ENCODE measurements at regions not wholly inside any gene's neighbourhood (a gene's known extent, or its start where the extent isn't known, plus 50 kb on each side); places are given as distances from the start of the nearest gene placed in this dataset.

DNA sequence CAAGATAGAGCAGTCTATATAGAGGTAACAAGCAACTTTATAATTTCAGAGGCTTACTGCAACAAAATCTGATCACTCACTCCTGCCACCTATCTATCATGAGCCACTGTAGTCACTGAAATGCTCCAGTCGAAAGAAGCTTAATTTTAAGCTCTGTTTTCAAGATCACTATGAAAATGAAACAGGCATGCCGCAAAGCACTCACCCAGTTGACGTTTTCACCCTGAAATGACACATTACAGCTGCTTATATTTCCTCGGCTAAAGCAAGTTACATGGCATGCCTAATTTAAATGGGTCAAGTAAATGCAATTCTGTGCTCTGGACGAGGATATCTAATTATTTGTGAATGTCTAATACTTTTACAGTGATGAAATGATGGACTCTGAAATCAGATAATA lies 616.3 kb downstream of the FAM181B start:
- Histone ChIP-seq H3K27me3 (no peaks in the 10 kb centered on the region), H3K36me3 (no peaks in the 10 kb centered on the region), H3K4me1 (no peaks in the 10 kb centered on the region), H3K4me3 (no peak overlapping the region), H3K27ac (no peak overlapping the region), H3K9me3 (no peaks in the 10 kb centered on the region)
- intact Hi-C loops (cut with DNase I) = no loop called here
- 41 to 52% methylated on average over 5 of the region's 5 CpGs for WGBS, 2 donors
- no peak for TF ChIP-seq CTCF (IDR thresholded peaks at IDR 0.05)
- no peak for TF ChIP-seq POLR2A (IDR thresholded peaks at IDR 0.05)
- no peak for DNase-seq

- intact Hi-C loops (cut with DNase I) = no loop called here
- Histone ChIP-seq H3K27me3 (no peaks in the 10 kb centered on the region), H3K36me3 (no peaks in the 10 kb centered on the region), H3K27ac (no peak overlapping the region), H3K4me1 (no peaks in the 10 kb centered on the region), H3K4me3 (no peak overlapping the region), H3K9me3 (no peaks in the 10 kb centered on the region)
- 58 to 66% methylated on average over 6 of the region's 6 CpGs for WGBS, 2 donors
- TF ChIP-seq CTCF (IDR thresholded peaks at IDR 0.05) (no peak), POLR2A (IDR thresholded peaks at IDR 0.05) (no peak)
- no peak for DNase-seq
Measured at GRCh38 chr11:82105331-82105998, 628.2 kb downstream of the FAM181B start.

DNA sequence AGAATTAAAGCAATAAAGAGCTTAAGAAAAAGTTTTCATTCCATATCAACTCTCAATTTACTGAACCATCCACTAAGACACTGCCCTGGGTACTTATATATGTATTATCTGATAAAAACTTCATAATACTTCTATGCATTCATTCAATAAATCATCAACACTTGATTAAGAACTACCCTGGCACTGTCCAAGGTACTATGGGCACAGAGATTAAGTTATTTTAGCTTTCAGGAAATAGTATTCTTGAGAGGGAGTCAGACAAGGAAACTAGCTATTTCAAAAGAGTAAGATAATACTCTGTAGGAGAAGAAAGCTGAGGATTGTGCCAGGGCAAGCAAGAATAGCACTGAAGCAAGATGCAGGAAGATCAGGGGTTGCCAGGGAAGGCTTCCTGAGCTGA lies 640.8 kb downstream of the FAM181B start:
- intact Hi-C loops (cut with DNase I) = no loop called here
- Histone ChIP-seq H3K27ac (no peak overlapping the region), H3K36me3 (no peaks in the 10 kb centered on the region), H3K27me3 (no peaks in the 10 kb centered on the region), H3K4me1 (no peaks in the 10 kb centered on the region), H3K9me3 (no peaks in the 10 kb centered on the region), H3K4me3 (no peak overlapping the region)
- no peak for DNase-seq
- no peak for TF ChIP-seq POLR2A (IDR thresholded peaks at IDR 0.05)
- TF ChIP-seq CTCF (IDR thresholded peaks at IDR 0.05) = no peak

- no peaks in the 10 kb centered on the region for H3K9me3 ChIP-seq
- H3K27ac ChIP-seq = no peak overlapping the region
- DNase-seq = no peak
- intact Hi-C loops (cut with DNase I) = no loop called here
- no peaks in the 10 kb centered on the region for H3K36me3 ChIP-seq
- no peaks in the 10 kb centered on the region for H3K27me3 ChIP-seq
- H3K4me3 ChIP-seq = no peak overlapping the region
- H3K4me1 ChIP-seq = no peaks in the 10 kb centered on the region
- 79 to 84% methylated on average over 5 of the region's 5 CpGs for WGBS, 2 donors
- TF ChIP-seq POLR2A (IDR thresholded peaks at IDR 0.05) (no peak), CTCF (IDR thresholded peaks at IDR 0.05) (no peak)
Measured at GRCh38 chr11:82089426-82089825, 644.2 kb downstream of the FAM181B start.

DNA sequence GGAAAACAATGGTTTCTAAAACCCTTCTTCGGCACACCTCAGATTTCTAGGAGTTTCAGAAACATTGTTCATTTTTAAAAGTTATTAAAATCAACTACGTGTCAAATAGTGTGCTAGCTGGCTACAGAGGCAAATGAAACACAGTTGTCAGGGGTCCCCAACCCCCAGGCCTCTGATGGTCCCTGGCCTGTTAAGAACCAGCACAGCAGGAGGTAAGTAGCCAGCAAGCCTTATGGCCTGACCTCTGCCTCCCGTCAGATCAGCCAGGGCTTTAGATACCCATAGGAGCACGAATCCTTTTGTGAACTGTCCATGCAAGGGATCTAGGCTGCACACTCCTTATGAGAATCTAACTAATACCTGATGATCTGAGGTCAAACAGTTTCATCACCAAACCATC lies 648.2 kb downstream of the FAM181B start:
- Histone ChIP-seq H3K36me3 (no peaks in the 10 kb centered on the region), H3K27me3 (no peaks in the 10 kb centered on the region), H3K4me3 (no peak overlapping the region), H3K9me3 (no peaks in the 10 kb centered on the region), H3K27ac (no peak overlapping the region), H3K4me1 (no peaks in the 10 kb centered on the region)
- TF ChIP-seq POLR2A (IDR thresholded peaks at IDR 0.05) (no peak), CTCF (IDR thresholded peaks at IDR 0.05) (no peak)
- WGBS, 2 donors = 67 to 74% methylated on average over 2 to 4 of the region's 4 CpGs
- intact Hi-C loops (cut with DNase I) = no loop called here
- DNase-seq = no peak
